ENCODE measurements at regions not wholly inside any gene's neighbourhood (a gene's known extent, or its start where the extent isn't known, plus 50 kb on each side); places are given as distances from the start of the nearest gene placed in this dataset.

- DNase-seq (ENCODE audit: low read depth in 2 of 2) = no peak
Measured at GRCh38 chr14:82046512-82047226, 513.0 kb upstream of the SEL1L start.

- no peak for DNase-seq (ENCODE audit: low read depth in 2 of 2)
Measured at GRCh38 chr14:82047777-82048470, 514.3 kb upstream of the SEL1L start.

GRCh38 chr14:82052778-82053177 lies 519.1 kb upstream of the SEL1L start:
- DNase-seq (ENCODE audit: low read depth in 2 of 2) = no peak

GRCh38 chr14:82055515-82056115 lies 522.0 kb upstream of the SEL1L start:
- no peak for DNase-seq (ENCODE audit: low read depth in 2 of 2)

- DNase-seq (ENCODE audit: low read depth in 2 of 2) = no peak
Measured at GRCh38 chr14:82060219-82060618, 526.6 kb upstream of the SEL1L start.

GRCh38 chr14:82067221-82067875 lies 533.7 kb upstream of the SEL1L start:
- no peak for DNase-seq (ENCODE audit: low read depth in 2 of 2)

- no peak for DNase-seq (ENCODE audit: low read depth in 2 of 2)
Measured at GRCh38 chr14:82070040-82070439, 536.4 kb upstream of the SEL1L start.

GRCh38 chr14:82070753-82071152 lies 537.1 kb upstream of the SEL1L start:
- DNase-seq (ENCODE audit: low read depth in 2 of 2) = no peak

- DNase-seq (ENCODE audit: low read depth in 2 of 2) = no peak
Measured at GRCh38 chr14:82073547-82073946, 539.9 kb upstream of the SEL1L start.

- DNase-seq (ENCODE audit: low read depth in 2 of 2) = no peak
Measured at GRCh38 chr14:82075566-82075965, 541.9 kb upstream of the SEL1L start.

- no peak for DNase-seq (ENCODE audit: low read depth in 2 of 2)
Measured at GRCh38 chr14:82079553-82079952, 545.9 kb upstream of the SEL1L start.

- no peak for DNase-seq (ENCODE audit: low read depth in 2 of 2)
Measured at GRCh38 chr14:82080370-82080769, 546.7 kb upstream of the SEL1L start.

- no peak for DNase-seq (ENCODE audit: low read depth in 2 of 2)
Measured at GRCh38 chr14:82084813-82085212, 551.2 kb upstream of the SEL1L start.

- DNase-seq (ENCODE audit: low read depth in 2 of 2) = no peak
Measured at GRCh38 chr14:82091097-82091496, 557.4 kb upstream of the SEL1L start.

GRCh38 chr14:82094829-82095345 lies 561.2 kb upstream of the SEL1L start:
- DNase-seq (ENCODE audit: low read depth in 2 of 2) = no peak

- DNase-seq (ENCODE audit: low read depth in 2 of 2) = no peak
Measured at GRCh38 chr14:82104013-82104412, 570.4 kb upstream of the SEL1L start.

- no peak for DNase-seq (ENCODE audit: low read depth in 2 of 2)
Measured at GRCh38 chr14:82112210-82112839, 578.7 kb upstream of the SEL1L start.

- DNase-seq (ENCODE audit: low read depth in 2 of 2) = no peak
Measured at GRCh38 chr14:82113007-82113406, 579.4 kb upstream of the SEL1L start.

- no peak for DNase-seq (ENCODE audit: low read depth in 2 of 2)
Measured at GRCh38 chr14:82113710-82114109, 580.1 kb upstream of the SEL1L start.

GRCh38 chr14:82116721-82117120 lies 583.1 kb upstream of the SEL1L start:
- no peak for DNase-seq (ENCODE audit: low read depth in 2 of 2)

GRCh38 chr14:82122655-82123054 lies 589.0 kb upstream of the SEL1L start:
- no peak for DNase-seq (ENCODE audit: low read depth in 2 of 2)

GRCh38 chr14:82124511-82124910 lies 590.9 kb upstream of the SEL1L start:
- no peak for DNase-seq (ENCODE audit: low read depth in 2 of 2)

Measured in stimulated activated CD4-positive, alpha-beta T cell treated with anti-CD3 and anti-CD28 coated beads, Interleukin-1b, Interleukin-23, amount 100 ng/mL, for 4 hours (primary cell).